ENCODE measurements at regions not wholly inside any gene's neighbourhood (a gene's known extent, or its start where the extent isn't known, plus 50 kb on each side); places are given as distances from the start of the nearest gene placed in this dataset.

DNA sequence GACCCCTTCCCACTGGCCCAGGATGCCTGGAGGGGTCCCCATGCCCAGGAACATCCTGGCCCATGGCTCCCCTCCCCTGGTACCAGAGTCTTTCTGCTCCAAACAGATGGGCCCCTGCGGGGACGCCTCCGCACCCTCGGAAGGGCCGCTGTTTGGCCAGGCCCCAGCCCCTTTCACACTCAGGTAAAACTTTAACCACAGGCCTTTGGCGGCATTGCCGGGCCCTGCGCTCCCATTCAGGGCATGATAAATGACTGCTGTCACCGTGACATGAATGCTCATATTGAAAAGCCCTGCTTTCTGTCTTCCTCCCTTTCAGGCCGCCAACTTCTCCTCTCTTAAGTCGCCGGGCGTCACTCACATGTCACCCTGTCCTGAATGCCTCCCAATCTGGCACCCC, 141.5 kb upstream of the TOP1 start (continued):
- TF ChIP-seq ELF1 (CRISPR knock-in tag; IDR thresholded peaks at IDR 0.05) = no peak
- no peak; the same call in 1 of the 2 replicates for TF ChIP-seq SPEN (CRISPR knock-in tag; IDR thresholded peaks at IDR 0.05; ENCODE audit: low read depth)
- TF ChIP-seq KMT2B (CRISPR knock-in tag; IDR thresholded peaks at IDR 0.05) = no peak
- TF ChIP-seq, protein P1, sequence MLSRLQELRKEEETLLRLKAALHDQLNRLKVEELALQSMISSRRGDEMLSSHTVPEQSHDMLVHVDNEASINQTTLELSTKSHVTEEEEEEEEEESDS (CRISPR knock-in tag; IDR thresholded peaks at IDR 0.05; ENCODE audit: borderline replicate concordance) = no peak
- TF ChIP-seq RFX1 (IDR thresholded peaks at IDR 0.05) = no peak
- no peak for TF ChIP-seq FOXK1 (CRISPR knock-in tag; IDR thresholded peaks at IDR 0.05; ENCODE audit: borderline replicate concordance, low read depth)
- TF ChIP-seq RBFOX2 (IDR thresholded peaks at IDR 0.05; ENCODE audit: low read depth, low read length) = no peak
- no peak for TF ChIP-seq SMARCC2 (IDR thresholded peaks at IDR 0.05)
- TF ChIP-seq MAFF (IDR thresholded peaks at IDR 0.05; ENCODE audit: low read depth, low read length) = no peak
- no peak for TF ChIP-seq HOXA9 (CRISPR knock-in tag; IDR thresholded peaks at IDR 0.05; ENCODE audit: borderline replicate concordance)
- TF ChIP-seq RFX3 (CRISPR knock-in tag; IDR thresholded peaks at IDR 0.05) = no peak
- no peak for TF ChIP-seq ZNF260 (CRISPR knock-in tag; IDR thresholded peaks at IDR 0.05; ENCODE audit: borderline replicate concordance, low read depth)
- no peak for TF ChIP-seq MYC (CRISPR knock-in tag; IDR thresholded peaks at IDR 0.05; ENCODE audit: borderline replicate concordance)
- TF ChIP-seq MAF1 (CRISPR knock-in tag; IDR thresholded peaks at IDR 0.05; ENCODE audit: borderline replicate concordance) = no peak
- peak; percentile 45; the same call in 1 of the 2 replicates for TF ChIP-seq ZNF605 (CRISPR knock-in tag; IDR thresholded peaks at IDR 0.05)
- no peak for TF ChIP-seq ZFP82 (CRISPR knock-in tag; IDR thresholded peaks at IDR 0.05; ENCODE audit: borderline replicate concordance)
- TF ChIP-seq RXRA (CRISPR knock-in tag; IDR thresholded peaks at IDR 0.05) = no peak
- TF ChIP-seq, protein P2, sequence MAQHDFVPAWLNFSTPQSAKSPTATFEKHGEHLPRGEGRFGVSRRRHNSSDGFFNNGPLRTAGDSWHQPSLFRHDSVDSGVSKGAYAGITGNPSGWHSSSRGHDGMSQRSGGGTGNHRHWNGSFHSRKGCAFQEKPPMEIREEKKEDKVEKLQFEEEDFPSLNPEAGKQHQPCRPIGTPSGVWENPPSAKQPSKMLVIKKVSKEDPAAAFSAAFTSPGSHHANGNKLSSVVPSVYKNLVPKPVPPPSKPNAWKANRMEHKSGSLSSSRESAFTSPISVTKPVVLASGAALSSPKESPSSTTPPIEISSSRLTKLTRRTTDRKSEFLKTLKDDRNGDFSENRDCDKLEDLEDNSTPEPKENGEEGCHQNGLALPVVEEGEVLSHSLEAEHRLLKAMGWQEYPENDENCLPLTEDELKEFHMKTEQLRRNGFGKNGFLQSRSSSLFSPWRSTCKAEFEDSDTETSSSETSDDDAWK (CRISPR knock-in tag; IDR thresholded peaks at IDR 0.05) = no peak
- TF ChIP-seq, protein P3, sequence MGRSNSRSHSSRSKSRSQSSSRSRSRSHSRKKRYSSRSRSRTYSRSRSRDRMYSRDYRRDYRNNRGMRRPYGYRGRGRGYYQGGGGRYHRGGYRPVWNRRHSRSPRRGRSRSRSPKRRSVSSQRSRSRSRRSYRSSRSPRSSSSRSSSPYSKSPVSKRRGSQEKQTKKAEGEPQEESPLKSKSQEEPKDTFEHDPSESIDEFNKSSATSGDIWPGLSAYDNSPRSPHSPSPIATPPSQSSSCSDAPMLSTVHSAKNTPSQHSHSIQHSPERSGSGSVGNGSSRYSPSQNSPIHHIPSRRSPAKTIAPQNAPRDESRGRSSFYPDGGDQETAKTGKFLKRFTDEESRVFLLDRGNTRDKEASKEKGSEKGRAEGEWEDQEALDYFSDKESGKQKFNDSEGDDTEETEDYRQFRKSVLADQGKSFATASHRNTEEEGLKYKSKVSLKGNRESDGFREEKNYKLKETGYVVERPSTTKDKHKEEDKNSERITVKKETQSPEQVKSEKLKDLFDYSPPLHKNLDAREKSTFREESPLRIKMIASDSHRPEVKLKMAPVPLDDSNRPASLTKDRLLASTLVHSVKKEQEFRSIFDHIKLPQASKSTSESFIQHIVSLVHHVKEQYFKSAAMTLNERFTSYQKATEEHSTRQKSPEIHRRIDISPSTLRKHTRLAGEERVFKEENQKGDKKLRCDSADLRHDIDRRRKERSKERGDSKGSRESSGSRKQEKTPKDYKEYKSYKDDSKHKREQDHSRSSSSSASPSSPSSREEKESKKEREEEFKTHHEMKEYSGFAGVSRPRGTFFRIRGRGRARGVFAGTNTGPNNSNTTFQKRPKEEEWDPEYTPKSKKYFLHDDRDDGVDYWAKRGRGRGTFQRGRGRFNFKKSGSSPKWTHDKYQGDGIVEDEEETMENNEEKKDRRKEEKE (IDR thresholded peaks at IDR 0.05) = no peak
- no peak for TF ChIP-seq ZNF660 (CRISPR knock-in tag; IDR thresholded peaks at IDR 0.05; ENCODE audit: borderline replicate concordance, low read depth)
- TF ChIP-seq ZNF510 (CRISPR knock-in tag; IDR thresholded peaks at IDR 0.05; ENCODE audit: low read depth) = no peak
- peak; percentile 39; the same call in 1 of the 2 replicates for TF ChIP-seq HOXA3 (CRISPR knock-in tag; IDR thresholded peaks at IDR 0.05)
- no peak for TF ChIP-seq ZNF816 (CRISPR knock-in tag; IDR thresholded peaks at IDR 0.05; ENCODE audit: borderline replicate concordance)
- no peak for TF ChIP-seq ONECUT2 (CRISPR knock-in tag; IDR thresholded peaks at IDR 0.05)
- no peak for TF ChIP-seq RNF2 (conservative IDR thresholded peaks at IDR 0.05; ENCODE audit: low read depth)
- TF ChIP-seq, protein P4, sequence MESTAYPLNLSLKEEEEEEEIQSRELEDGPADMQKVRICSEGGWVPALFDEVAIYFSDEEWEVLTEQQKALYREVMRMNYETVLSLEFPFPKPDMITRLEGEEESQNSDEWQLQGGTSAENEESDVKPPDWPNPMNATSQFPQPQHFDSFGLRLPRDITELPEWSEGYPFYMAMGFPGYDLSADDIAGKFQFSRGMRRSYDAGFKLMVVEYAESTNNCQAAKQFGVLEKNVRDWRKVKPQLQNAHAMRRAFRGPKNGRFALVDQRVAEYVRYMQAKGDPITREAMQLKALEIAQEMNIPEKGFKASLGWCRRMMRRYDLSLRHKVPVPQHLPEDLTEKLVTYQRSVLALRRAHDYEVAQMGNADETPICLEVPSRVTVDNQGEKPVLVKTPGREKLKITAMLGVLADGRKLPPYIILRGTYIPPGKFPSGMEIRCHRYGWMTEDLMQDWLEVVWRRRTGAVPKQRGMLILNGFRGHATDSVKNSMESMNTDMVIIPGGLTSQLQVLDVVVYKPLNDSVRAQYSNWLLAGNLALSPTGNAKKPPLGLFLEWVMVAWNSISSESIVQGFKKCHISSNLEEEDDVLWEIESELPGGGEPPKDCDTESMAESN (CRISPR knock-in tag; conservative IDR thresholded peaks at IDR 0.05) = no peak
